Astrocyte of the cerebellum (primary cell): ENCODE measurements at regions not wholly inside any gene's neighbourhood (a gene's known extent, or its start where the extent isn't known, plus 50 kb on each side); places are given as distances from the start of the nearest gene placed in this dataset.

Experiments
- DNase-seq: peaks from one replicate; pipeline ENCODE4 v3.0.0-alpha.2; 2011; ENCODE audit warnings: low read depth
- H3K4me3 ChIP-seq: 2 replicates; pipeline ENCODE4 v1.5.1; 2011; ENCODE audit warnings: mild to moderate bottlenecking, low read depth, low read length, moderate library complexity
- CTCF ChIP-seq: IDR thresholded peaks from 2 replicates; pipeline ENCODE4 v1.5.1; 2012; ENCODE audit warnings: low read length, low read depth, moderate library complexity, mild to moderate bottlenecking; ENCODE audit errors: missing control alignments
- in situ Hi-C: cut with HindIII; loops from 2 replicates; pipeline ENCODE4 v1.10.0; 2017; ENCODE audit warnings: low sequenced_read_pairs

DNA sequence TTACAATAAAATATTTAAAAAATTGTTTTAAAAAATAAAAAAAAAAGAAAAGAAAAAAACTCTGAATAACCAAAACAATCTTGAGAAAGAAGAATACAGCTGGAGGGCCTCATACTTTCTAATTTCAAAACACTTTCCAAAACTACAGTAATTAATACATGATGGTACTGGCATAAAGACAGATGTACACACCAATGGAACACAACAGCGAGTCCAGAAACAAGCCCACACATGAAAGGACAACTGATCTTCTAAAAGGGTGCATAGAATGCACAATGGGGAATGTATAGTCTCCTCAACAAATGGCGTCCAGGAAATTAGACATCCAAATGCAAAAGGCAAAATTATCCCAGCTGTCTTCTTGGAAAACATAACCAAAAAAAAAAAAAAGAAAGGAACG is 99.6 kb downstream of the LURAP1L start:
- TF ChIP-seq CTCF = no peak
- DNase-seq = no peak
- in situ Hi-C loops = no loop called here
- H3K4me3 ChIP-seq = no peak overlapping the region

DNA sequence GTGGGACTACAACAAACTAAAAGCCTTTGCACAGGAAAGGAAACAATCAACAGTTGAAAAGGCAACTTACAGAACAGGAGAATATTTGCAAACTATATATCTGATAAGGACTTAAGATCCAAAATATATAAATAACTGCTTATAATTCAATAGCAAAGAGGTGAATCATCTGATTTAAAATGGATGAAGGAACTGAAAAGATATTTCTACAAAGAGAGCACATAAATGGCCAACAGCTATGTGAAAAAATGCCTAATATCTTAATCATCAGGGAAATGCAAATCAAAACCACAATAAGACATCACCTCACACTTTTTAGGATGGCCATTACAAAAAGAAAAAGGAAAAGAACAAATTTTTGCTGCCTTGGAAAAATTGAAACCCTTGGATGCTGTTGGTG is 100.4 kb downstream of the LURAP1L start:
- in situ Hi-C loops = no loop called here
- TF ChIP-seq CTCF = no peak
- DNase-seq = peak; percentile 43
- no peak overlapping the region for H3K4me3 ChIP-seq

DNA sequence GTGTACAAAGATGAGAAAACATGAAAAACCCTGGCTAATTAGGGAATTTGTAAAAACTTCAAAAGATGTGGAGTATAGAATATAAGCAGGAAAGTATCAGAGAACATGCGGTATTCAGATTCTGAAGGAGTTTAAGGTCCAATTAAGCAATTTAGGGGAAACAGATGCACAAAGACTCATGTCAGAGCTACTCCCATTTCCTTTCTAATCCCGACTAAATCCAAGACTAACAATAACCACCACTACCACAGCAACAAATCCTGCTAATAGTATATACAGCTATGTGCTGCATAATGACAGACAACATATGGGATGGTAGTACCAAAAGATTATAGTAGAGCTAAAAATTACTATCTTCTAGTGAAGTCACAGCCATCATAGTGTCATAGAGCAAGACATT is 102.1 kb downstream of the LURAP1L start:
- no peak for DNase-seq
- no peak for TF ChIP-seq CTCF
- in situ Hi-C loops = no loop called here
- H3K4me3 ChIP-seq = no peak overlapping the region

GRCh38 chr9:12878351-12878978 is 103.6 kb downstream of the LURAP1L start:
- no peak for DNase-seq
- no peak for TF ChIP-seq CTCF
- in situ Hi-C loops = no loop called here
- H3K4me3 ChIP-seq = no peak overlapping the region

DNA sequence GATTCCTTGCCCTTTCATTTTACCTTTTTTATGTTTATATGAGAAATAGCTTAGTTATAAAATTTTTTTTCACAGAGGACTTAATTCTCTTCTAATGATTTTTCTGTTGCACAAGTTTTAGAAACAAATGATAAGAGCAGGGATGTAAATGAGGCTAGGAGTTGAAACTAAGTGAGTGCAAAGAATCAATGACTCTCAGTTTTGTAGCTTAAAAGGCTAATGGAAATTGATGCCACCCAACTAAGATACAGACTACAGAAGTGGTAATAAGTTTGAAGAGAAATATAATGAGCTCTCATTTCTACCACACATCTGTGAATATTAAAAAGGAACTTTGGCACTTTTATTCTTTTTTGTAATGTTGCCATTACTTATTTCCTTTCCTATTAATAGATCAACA is 105.1 kb downstream of the LURAP1L start:
- no peak overlapping the region for H3K4me3 ChIP-seq
- DNase-seq = no peak
- no peak for TF ChIP-seq CTCF
- in situ Hi-C loops = no loop called here

- H3K4me3 ChIP-seq = no peak overlapping the region
- no peak for TF ChIP-seq CTCF
- no peak for DNase-seq
- in situ Hi-C loops = no loop called here
Observed at GRCh38 chr9:12880406-12881015, 105.7 kb downstream of the LURAP1L start.
